ENCODE measurements at regions not wholly inside any gene's neighbourhood (a gene's known extent, or its start where the extent isn't known, plus 50 kb on each side); places are given as distances from the start of the nearest gene placed in this dataset.

- TF ChIP-seq, protein P1, sequence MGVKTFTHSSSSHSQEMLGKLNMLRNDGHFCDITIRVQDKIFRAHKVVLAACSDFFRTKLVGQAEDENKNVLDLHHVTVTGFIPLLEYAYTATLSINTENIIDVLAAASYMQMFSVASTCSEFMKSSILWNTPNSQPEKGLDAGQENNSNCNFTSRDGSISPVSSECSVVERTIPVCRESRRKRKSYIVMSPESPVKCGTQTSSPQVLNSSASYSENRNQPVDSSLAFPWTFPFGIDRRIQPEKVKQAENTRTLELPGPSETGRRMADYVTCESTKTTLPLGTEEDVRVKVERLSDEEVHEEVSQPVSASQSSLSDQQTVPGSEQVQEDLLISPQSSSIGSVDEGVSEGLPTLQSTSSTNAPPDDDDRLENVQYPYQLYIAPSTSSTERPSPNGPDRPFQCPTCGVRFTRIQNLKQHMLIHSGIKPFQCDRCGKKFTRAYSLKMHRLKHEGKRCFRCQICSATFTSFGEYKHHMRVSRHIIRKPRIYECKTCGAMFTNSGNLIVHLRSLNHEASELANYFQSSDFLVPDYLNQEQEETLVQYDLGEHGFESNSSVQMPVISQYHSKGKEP (CRISPR knock-in tag; IDR thresholded peaks at IDR 0.05) = no peak
- TF ChIP-seq, protein P2, sequence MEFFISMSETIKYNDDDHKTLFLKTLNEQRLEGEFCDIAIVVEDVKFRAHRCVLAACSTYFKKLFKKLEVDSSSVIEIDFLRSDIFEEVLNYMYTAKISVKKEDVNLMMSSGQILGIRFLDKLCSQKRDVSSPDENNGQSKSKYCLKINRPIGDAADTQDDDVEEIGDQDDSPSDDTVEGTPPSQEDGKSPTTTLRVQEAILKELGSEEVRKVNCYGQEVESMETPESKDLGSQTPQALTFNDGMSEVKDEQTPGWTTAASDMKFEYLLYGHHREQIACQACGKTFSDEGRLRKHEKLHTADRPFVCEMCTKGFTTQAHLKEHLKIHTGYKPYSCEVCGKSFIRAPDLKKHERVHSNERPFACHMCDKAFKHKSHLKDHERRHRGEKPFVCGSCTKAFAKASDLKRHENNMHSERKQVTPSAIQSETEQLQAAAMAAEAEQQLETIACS (CRISPR knock-in tag; IDR thresholded peaks at IDR 0.05) = no peak
- TF ChIP-seq MAX (IDR thresholded peaks at IDR 0.05) = peak; percentile 88
- no peak for TF ChIP-seq MAZ (IDR thresholded peaks at IDR 0.05; ENCODE audit: borderline replicate concordance, low read depth, low read length)
- TF ChIP-seq MAZ (CRISPR knock-in tag; IDR thresholded peaks at IDR 0.05; ENCODE audit: low read depth) = no peak
- TF ChIP-seq TRIM22 (IDR thresholded peaks at IDR 0.05) = no peak
- peak; percentile 74 for TF ChIP-seq WIZ (CRISPR knock-in tag; IDR thresholded peaks at IDR 0.05)
- peak; percentile 92 for TF ChIP-seq MIXL1 (CRISPR knock-in tag; IDR thresholded peaks at IDR 0.05)
- no peak for TF ChIP-seq ZNF543 (CRISPR knock-in tag; IDR thresholded peaks at IDR 0.05)
- peak; percentile 19; the same call in 1 of the 2 replicates for TF ChIP-seq CREB1 (IDR thresholded peaks at IDR 0.05)
- TF ChIP-seq CREB1 (CRISPR knock-in tag; IDR thresholded peaks at IDR 0.05) = peak; percentile 85
- TF ChIP-seq MEF2D (CRISPR knock-in tag; IDR thresholded peaks at IDR 0.05) = peak; percentile 94
- TF ChIP-seq ZNF7 (CRISPR knock-in tag; IDR thresholded peaks at IDR 0.05) = 0 out of 2 replicates have a peak, but pooled peaks have one; percentile 8
- TF ChIP-seq GZF1 (CRISPR knock-in tag; IDR thresholded peaks at IDR 0.05) = no peak
- no peak for TF ChIP-seq HES4 (CRISPR knock-in tag; IDR thresholded peaks at IDR 0.05; ENCODE audit: borderline replicate concordance)
- TF ChIP-seq ELF4 (CRISPR knock-in tag; IDR thresholded peaks at IDR 0.05; ENCODE audit: borderline replicate concordance) = peak; percentile 95
- no peak for TF ChIP-seq IKZF4 (CRISPR knock-in tag; IDR thresholded peaks at IDR 0.05; ENCODE audit: borderline replicate concordance, low read depth, not compliant biosample characterization)
- no peak for TF ChIP-seq HNRNPUL1 (IDR thresholded peaks at IDR 0.05; ENCODE audit: low read depth, low read length)
- peak; percentile 96 for TF ChIP-seq ZNF878 (CRISPR knock-in tag; IDR thresholded peaks at IDR 0.05)
- 0 out of 2 replicates have a peak, but pooled peaks have one; percentile 41 for TF ChIP-seq KLF11 (CRISPR knock-in tag; IDR thresholded peaks at IDR 0.05)
Observed at GRCh38 chr2:120525056-120526046, 179.4 kb downstream of the INHBB start (continued).
